ENCODE measurements at regions not wholly inside any gene's neighbourhood (a gene's known extent, or its start where the extent isn't known, plus 50 kb on each side); places are given as distances from the start of the nearest gene placed in this dataset.

DNA sequence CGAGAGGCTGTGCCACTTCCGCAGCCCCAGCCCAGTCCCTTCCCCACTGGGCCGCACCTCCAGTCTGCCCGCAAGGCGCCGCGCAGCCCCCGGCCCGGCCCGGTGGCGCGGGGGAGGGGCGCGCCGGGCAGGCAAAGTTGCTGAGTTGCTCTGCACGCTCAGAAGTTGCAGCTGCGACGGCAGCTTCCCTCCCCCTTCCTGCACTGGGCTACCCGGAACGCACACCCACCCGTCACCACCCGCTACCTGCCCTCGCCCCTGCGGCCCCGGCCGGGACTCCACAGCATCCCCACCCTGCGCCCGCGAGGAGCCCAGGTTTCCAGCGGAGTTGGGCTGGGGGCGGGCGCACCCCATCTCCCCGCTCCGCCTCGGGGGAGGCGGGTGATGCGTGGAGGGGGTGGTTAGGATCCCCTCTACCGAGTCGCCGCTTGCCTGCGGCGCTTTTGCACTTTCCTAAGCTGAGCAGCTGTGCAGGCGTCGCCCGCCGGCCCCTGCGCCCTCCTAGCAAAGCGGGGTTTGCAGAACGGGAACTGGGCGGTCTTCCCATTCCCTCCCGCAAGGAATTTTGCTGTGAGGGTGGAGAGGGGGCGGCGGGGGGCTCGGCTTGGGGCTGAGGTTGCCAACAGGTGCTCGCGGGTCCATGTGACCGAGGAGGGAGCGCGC is 55.9 kb upstream of the RREB1 start:
- no peaks in the 10 kb centered on the region for H3K27me3 Mint-ChIP-seq
- no peaks in the 10 kb centered on the region for H3K9me3 Mint-ChIP-seq
- peak overlapping the region; percentile 72 to 91 (median 82) for H3K4me3 Mint-ChIP-seq
- H3K4me1 Mint-ChIP-seq, result peaks cover 11 to 17% (median 11%) of the 10 kb centered on the region in 3 donors
- ATAC-seq (ENCODE audit: low read depth in 2 of 2) (peak; percentile 84 to 85), DNase-seq (peak; percentile 69)
- no peaks in the 10 kb centered on the region for H3K36me3 Mint-ChIP-seq
- H3K27ac Mint-ChIP-seq, result no peak overlapping the region

DNA sequence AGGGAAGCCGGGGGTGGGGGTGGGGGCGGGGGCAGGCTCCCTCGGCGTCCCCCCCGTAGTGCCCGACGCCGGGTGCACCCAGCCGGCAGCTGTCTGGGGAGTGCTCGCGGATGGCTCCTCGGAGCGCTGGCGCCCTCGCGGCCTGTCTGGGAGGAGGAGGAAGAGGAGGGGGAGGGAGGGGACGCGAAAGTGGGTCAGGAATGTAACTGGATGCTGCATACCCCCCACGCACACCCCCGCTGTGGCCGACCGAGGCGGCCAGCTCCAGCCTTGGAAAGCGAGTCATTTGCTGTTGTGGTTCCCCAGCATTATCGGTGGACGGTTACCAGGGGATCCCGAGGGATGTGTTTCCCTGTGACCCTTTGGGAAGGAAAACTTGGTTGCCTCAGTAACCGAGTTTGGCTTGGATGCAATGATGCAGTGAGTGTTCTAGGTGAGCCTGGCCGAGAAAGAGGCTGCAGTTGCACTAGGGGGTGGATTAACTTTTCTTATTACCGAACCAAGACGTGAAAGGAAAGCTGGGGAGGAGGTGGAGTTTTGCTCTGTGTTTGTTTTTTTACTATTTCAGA is 55.2 kb upstream of the RREB1 start:
- peak overlapping the region; percentile 72 to 91 (median 84) for H3K4me3 Mint-ChIP-seq
- no peaks in the 10 kb centered on the region for H3K27me3 Mint-ChIP-seq
- DNase-seq, result no peak
- peaks cover 11 to 20% (median 15%) of the 10 kb centered on the region in 3 donors for H3K4me1 Mint-ChIP-seq
- no peaks in the 10 kb centered on the region for H3K9me3 Mint-ChIP-seq
- H3K27ac Mint-ChIP-seq, result peak overlapping the region in 1 of 6 donors; percentile 68
- peak; percentile 2 to 7 for ATAC-seq (ENCODE audit: low read depth in 2 of 2)
- H3K36me3 Mint-ChIP-seq, result no peaks in the 10 kb centered on the region

DNA sequence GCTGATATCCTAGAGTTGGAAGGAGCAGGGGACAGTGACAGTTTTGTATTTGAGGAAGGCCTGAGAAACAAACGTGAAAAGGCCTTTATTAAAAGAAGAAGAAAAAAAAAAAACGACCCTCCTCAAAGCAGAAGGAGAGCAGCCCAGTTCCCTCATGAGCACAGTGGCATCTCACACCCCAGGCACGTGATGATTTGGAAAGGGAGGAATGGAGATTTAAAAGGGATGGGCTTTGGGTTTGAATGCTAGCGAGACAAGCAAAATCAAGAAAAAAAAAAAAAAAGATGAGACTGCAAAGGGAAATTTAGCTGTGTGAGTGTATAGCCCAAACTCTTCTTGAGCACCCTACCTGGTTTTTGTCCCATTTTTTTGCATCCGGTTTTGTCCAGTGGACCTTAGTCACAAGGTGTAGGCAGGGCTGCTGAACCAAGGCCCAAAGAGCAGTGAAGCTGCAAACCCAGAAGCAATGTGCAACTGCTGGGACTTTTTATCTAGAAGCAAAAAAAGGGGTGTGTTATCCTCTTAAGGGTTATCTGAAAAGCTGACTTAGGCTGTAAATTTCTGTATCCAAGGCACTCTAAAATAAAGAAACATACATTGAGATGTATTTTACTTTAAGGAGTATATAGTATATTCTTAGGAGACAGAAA is 54.5 kb upstream of the RREB1 start:
- H3K9me3 Mint-ChIP-seq, result no peaks in the 10 kb centered on the region
- no peaks in the 10 kb centered on the region for H3K27me3 Mint-ChIP-seq
- H3K4me1 Mint-ChIP-seq, result peaks cover 11 to 20% (median 15%) of the 10 kb centered on the region in 3 donors
- H3K36me3 Mint-ChIP-seq, result no peaks in the 10 kb centered on the region
- peak overlapping the region in 3 of 6 donors; percentile 4 to 68 (median 14) for H3K27ac Mint-ChIP-seq
- H3K4me3 Mint-ChIP-seq, result peak overlapping the region; percentile 72 to 91 (median 84)
- ATAC-seq (ENCODE audit: low read depth in 2 of 2), result no peak
- no peak for DNase-seq

All from naive B cell (primary cell).